ENCODE measurements at regions not wholly inside any gene's neighbourhood (a gene's known extent, or its start where the extent isn't known, plus 50 kb on each side); places are given as distances from the start of the nearest gene placed in this dataset.

GRCh38 chrX:69318651-69319340 is 153.5 kb upstream of the PJA1 start:
- H3K36me3 ChIP-seq (replicated peaks in 1 of 2; ENCODE audit: control insufficient read depth in 1 of 2, insufficient read depth in 2 of 2, low read length in 2 of 2): no peaks in the 10 kb centered on the region
- ChIA-PET CTCF (ENCODE audit: low intra/inter-chr PET ratio, low total read pairs) (no interaction called here), POLR2A (no interaction called here)
- DNase-seq (ENCODE audit: low spot score) (no peak), ATAC-seq (no peak), FAIRE-seq (no peak)
- H3K9ac ChIP-seq (ENCODE audit: insufficient read depth, low read depth, low read length): no peak overlapping the region
- in situ Hi-C loops (cut with HindIII; ENCODE audit: extremely low pct_ligation_motif_present, low pct_unique_long_range_greater_than_20kb) (no loop called here), intact Hi-C loops (cut with micrococcal nuclease; ENCODE audit: unreplicated experiment) (no loop called here)
- H3K4me2 ChIP-seq (ENCODE audit: low read depth, low read length): no peak overlapping the region
- no peak overlapping the region for H3K4me3 ChIP-seq (replicated peaks in 1 of 3; ENCODE audit: insufficient read depth in 1 of 3, low read depth in 2 of 3, low read length in 3 of 3)
- no peaks in the 10 kb centered on the region for H3K27me3 ChIP-seq (ENCODE audit: control insufficient read depth in 1 of 2, insufficient read depth in 2 of 2, low read length in 2 of 2)
- no peaks in the 10 kb centered on the region for H3K9me3 ChIP-seq (ENCODE audit: low read length)
- TF ChIP-seq PTBP1 (IDR thresholded peaks at IDR 0.05; ENCODE audit: low read depth, low read length, poor library complexity, severe bottlenecking) (no peak), ZMYM4 (CRISPR knock-in tag; IDR thresholded peaks at IDR 0.05) (no peak), GLMP (CRISPR knock-in tag; IDR thresholded peaks at IDR 0.05; ENCODE audit: borderline replicate concordance) (no peak), MTF1 (CRISPR knock-in tag; IDR thresholded peaks at IDR 0.05) (no peak), ISL2 (CRISPR knock-in tag; IDR thresholded peaks at IDR 0.05) (no peak), SMARCE1 (IDR thresholded peaks at IDR 0.05; ENCODE audit: borderline replicate concordance) (no peak), ZBTB8A (CRISPR knock-in tag; IDR thresholded peaks at IDR 0.05; ENCODE audit: borderline replicate concordance, low read depth) (no peak), TBX3 (IDR thresholded peaks at IDR 0.05; ENCODE audit: borderline replicate concordance) (no peak), MXI1 (IDR thresholded peaks at IDR 0.05; ENCODE audit: borderline replicate concordance, low read depth, low read length) (no peak)
- H4K20me1 ChIP-seq (ENCODE audit: insufficient read depth, low read length): no peaks in the 10 kb centered on the region
- 94% methylated on average over 2 of the region's 5 CpGs for WGBS (ENCODE audit: low lambda C conversion rate)
- H2AFZ ChIP-seq (ENCODE audit: low read length): no peak overlapping the region
- no TSS peak for BruUV-seq (replicated peaks)
- H3K27ac ChIP-seq (ENCODE audit: extremely low read length, insufficient read depth, low read length): no peak overlapping the region
- peaks cover 17% of the 10 kb centered on the region; the same call in 1 of the 2 replicates for H3K4me1 ChIP-seq (ENCODE audit: insufficient read depth, low read length)
- no peaks in the 10 kb centered on the region for H3K79me2 ChIP-seq (ENCODE audit: insufficient read depth, low read length)

Data from HepG2 (cell line).